ENCODE measurements at regions not wholly inside any gene's neighbourhood (a gene's known extent, or its start where the extent isn't known, plus 50 kb on each side); places are given as distances from the start of the nearest gene placed in this dataset.

DNA sequence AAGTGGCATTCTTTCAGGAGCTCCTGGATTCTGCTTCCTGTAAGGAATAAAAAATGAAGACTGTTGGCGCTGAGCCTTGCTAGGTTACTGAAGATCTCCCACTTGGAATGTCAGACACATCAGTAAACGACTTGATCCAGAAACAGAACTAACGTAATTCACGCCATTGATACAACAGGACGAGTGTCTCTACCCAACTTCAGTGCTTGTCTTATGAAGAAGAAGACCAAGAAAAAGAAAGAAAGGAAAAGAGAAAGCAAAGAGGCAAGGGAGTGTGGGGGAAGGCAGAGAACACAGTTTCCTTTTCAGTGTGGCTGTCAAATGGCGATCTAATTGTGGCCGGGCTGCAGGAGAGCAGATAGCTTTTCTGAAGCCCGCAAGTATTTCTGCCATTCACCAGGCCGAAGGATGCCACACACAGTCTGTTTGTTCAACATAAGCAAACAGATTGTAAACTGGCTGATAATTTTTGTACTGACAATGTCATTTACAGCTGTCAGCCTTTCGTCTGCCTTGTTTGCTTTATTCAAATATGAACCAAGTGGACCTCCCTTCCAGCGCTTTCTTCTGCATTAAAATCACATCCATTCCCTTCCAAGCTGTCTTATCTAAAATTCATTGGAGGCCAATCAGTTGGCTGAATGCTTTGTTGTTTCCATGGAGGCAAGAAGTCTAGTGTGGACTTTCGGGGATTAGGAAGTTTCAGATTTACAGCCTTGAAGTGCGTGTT, 180.6 kb downstream of the FOXA2 start:
- TSS peak; percentile 54 for BruUV-seq (replicated peaks)
- H3K9ac ChIP-seq (ENCODE audit: insufficient read depth in 1 of 2, low read depth in 2 of 2, low read length in 2 of 2) = peak overlapping the region; percentile 59 to 61; a peak in 3 of 4 replicates
- H3K27ac ChIP-seq (ENCODE audit: extremely low read depth, low read depth, low read length) = peak overlapping the region; percentile 80
- FAIRE-seq (peak; percentile 74), ATAC-seq (peak; percentile 59), DNase-seq (ENCODE audit: extremely low read depth in 1 of 4, low spot score in 3 of 4) (peak in 1 of 4 experiments; percentile 44)
- H2AFZ ChIP-seq (ENCODE audit: low read depth, low read length) = peak overlapping the region; percentile 86
- ChIA-PET CTCF (ENCODE audit: low intra/inter-chr PET ratio) (no interaction called here), POLR2A (interaction anchor here (0.6 to 1.3 kb wide), 5 partner anchors 8 to 187 kb away, joined by 3 to 4 read pairs (median 3); no protein-coding TSS in a partner anchor)
- no peaks in the 10 kb centered on the region for H3K9me1 ChIP-seq (ENCODE audit: control insufficient read depth, insufficient read depth, low read length)
- in situ Hi-C loops (cut with MboI) (no loop called here), intact Hi-C loops (cut with micrococcal nuclease) (no loop called here)
- no peaks in the 10 kb centered on the region for H3K79me2 ChIP-seq (ENCODE audit: control insufficient read depth, insufficient read depth, low read length)
- no peaks in the 10 kb centered on the region for H3K27me3 ChIP-seq (ENCODE audit: control insufficient read depth in 2 of 2, insufficient read depth in 2 of 2, low read length in 2 of 2)
- H4K20me1 ChIP-seq (replicated peaks; ENCODE audit: control insufficient read depth, insufficient read depth, low read length) = no peaks in the 10 kb centered on the region
- no peaks in the 10 kb centered on the region for H3K9me3 ChIP-seq (replicated peaks; ENCODE audit: control insufficient read depth, insufficient read depth, low read depth, low read length)
- H3K4me2 ChIP-seq (ENCODE audit: insufficient read depth, low read length) = peak overlapping the region; percentile 81
- 3% methylated on average over 13 of the region's 13 CpGs for WGBS (ENCODE audit: insufficient coverage, low coverage, missing lambda C conversion rate)
- H3K36me3 ChIP-seq (ENCODE audit: control insufficient read depth, insufficient read depth, low read length) = no peaks in the 10 kb centered on the region
- H3K4me1 ChIP-seq (replicated peaks in 1 of 2; ENCODE audit: control insufficient read depth in 2 of 2, insufficient read depth in 2 of 2, low read length in 2 of 2) = peaks cover 3 to 40% of the 10 kb centered on the region in 2 experiments
- H3K4me3 ChIP-seq = peak overlapping the region; percentile 33
- TF ChIP-seq CREM (IDR thresholded peaks at IDR 0.05; ENCODE audit: low read depth) = peak; percentile 4; the same call in 1 of the 2 replicates
- no peak for TF ChIP-seq CEBPG (CRISPR knock-in tag; IDR thresholded peaks at IDR 0.05)
- TF ChIP-seq CEBPG (tag; conservative IDR thresholded peaks at IDR 0.05 in 1 of 2, IDR thresholded peaks at IDR 0.05 in 1 of 2) = no peak
- TF ChIP-seq PBX2 (CRISPR knock-in tag; IDR thresholded peaks at IDR 0.05; ENCODE audit: low read depth) = no peak
- TF ChIP-seq PBX2 (tag; conservative IDR thresholded peaks at IDR 0.05; ENCODE audit: low read depth) = 0 out of 2 replicates have a peak, but pooled peaks have one; percentile 19
- no peak for TF ChIP-seq HBP1 (CRISPR knock-in tag; IDR thresholded peaks at IDR 0.05)
- TF ChIP-seq PCBP1 (IDR thresholded peaks at IDR 0.05; ENCODE audit: low read depth, low read length, poor library complexity, severe bottlenecking) = no peak
- TF ChIP-seq RFX1 (IDR thresholded peaks at IDR 0.05) = peak; percentile 52
- peak; percentile 61 for TF ChIP-seq TCF3 (CRISPR knock-in tag; IDR thresholded peaks at IDR 0.05)
- TF ChIP-seq MEIS2 (IDR thresholded peaks at IDR 0.05; ENCODE audit: partially characterized antibody) = peak; percentile 77
- TF ChIP-seq ZNF830 (CRISPR knock-in tag; IDR thresholded peaks at IDR 0.05) = no peak
- no peak for TF ChIP-seq CREB3L1 (IDR thresholded peaks at IDR 0.05; ENCODE audit: borderline replicate concordance, low read depth)
- TF ChIP-seq TRIM24 (IDR thresholded peaks at IDR 0.05) = no peak
- TF ChIP-seq SOX6 (IDR thresholded peaks at IDR 0.05) = peak; percentile 33; the same call in 1 of the 2 replicates
- no peak for TF ChIP-seq EGR1 (conservative IDR thresholded peaks at IDR 0.05)

Measured in K562 (cell line).